K562 (cell line): ENCODE measurements at regions not wholly inside any gene's neighbourhood (a gene's known extent, or its start where the extent isn't known, plus 50 kb on each side); places are given as distances from the start of the nearest gene placed in this dataset.
A peak's percentile ranks its signal among the peaks of the same experiment; 100 is the strongest.

Source experiments
- ATAC-seq: fragments of 200-7000 bp; cut with Tn5 transposase; 3 replicates; pipeline ENCODE4 v1.9.1; 2020; ENCODE audit warnings: moderate library complexity
- BruUV-seq: library from RNA; stranded (reverse); fragments of 400-500 nt; replicated peaks from 2 replicates; lab custom pipeline; 2021; lab: Mats Ljungman, UMichigan
- CTCF ChIA-PET: fragments of 300-600 bp; formaldehyde crosslinking; extraction: SDS; loops from one replicate; lab custom pipeline; 2021; ENCODE audit warnings: low intra/inter-chr PET ratio; lab: Yijun Ruan, JAX
- POLR2A ChIA-PET: fragments of 300-600, 350-650 bp; sonication (Branson Sonifier 250); formaldehyde crosslinking; extraction: SDS; loops from one replicate; lab custom pipeline; 2021; ENCODE audit warnings: antibody characterized with exemption, inconsistent platforms; lab: Yijun Ruan, JAX
- DNase-seq, 4 experiments: peaks; one replicate each; pipeline versions ENCODE4 v3.0.0 to v3.0.0-alpha.2; 2011 to 2018; ENCODE audit warnings: low spot score in 3 of 4, mixed read lengths in 3 of 4; ENCODE audit errors: extremely low read depth in 1 of 4
- FAIRE-seq: peaks from 2 replicates; lab custom pipeline; 2011; peaks lifted over from hg19 to GRCh38; lab: Jason Lieb, UNC
- H2AFZ ChIP-seq: 2 replicates; pipeline ENCODE4 v1.6.0; 2011; ENCODE audit warnings: low read depth, low read length, control low read depth, inconsistent platforms
- H3K27ac ChIP-seq: fragments of 200-600 bp; 3 replicates; pipeline ENCODE4 v1.8.0; 2011; ENCODE audit warnings: low read depth, mild to moderate bottlenecking, control low read depth, inconsistent platforms, low read length, moderate library complexity, mixed read lengths; ENCODE audit errors: extremely low read depth
- H3K27me3 ChIP-seq, 2 experiments: fragments of 300-600 bp in 1 of 2; 2 replicates in 1 of 2; 3 replicates in 1 of 2; pipeline versions ENCODE4 v1.6.0 to v1.8.0; 2011; ENCODE audit warnings: inconsistent platforms in 2 of 2, low read length in 2 of 2, mild to moderate bottlenecking in 1 of 2, mixed read lengths in 1 of 2, moderate library complexity in 1 of 2; ENCODE audit not compliant: control insufficient read depth in 2 of 2, insufficient read depth in 2 of 2
- H3K36me3 ChIP-seq: fragments of 300-600 bp; 3 replicates; pipeline ENCODE4 v1.8.0; 2011; ENCODE audit warnings: mild to moderate bottlenecking, low read length, inconsistent platforms; ENCODE audit not compliant: control insufficient read depth, insufficient read depth
- H3K4me1 ChIP-seq, 2 experiments: fragments of 200-600 bp in 1 of 2; replicated peaks in 1 of 2; 2 replicates in 1 of 2; 3 replicates in 1 of 2; pipeline versions ENCODE4 v1.5.1 to v1.8.0; 2011; ENCODE audit warnings: inconsistent platforms in 2 of 2, low read length in 2 of 2, mild to moderate bottlenecking in 1 of 2, mixed read lengths in 1 of 2, moderate library complexity in 1 of 2; ENCODE audit not compliant: control insufficient read depth in 2 of 2, insufficient read depth in 2 of 2
- H3K4me2 ChIP-seq: 2 replicates; pipeline ENCODE4 v1.6.1; 2011; ENCODE audit warnings: low read length, control low read depth, inconsistent platforms, mixed read lengths; ENCODE audit not compliant: insufficient read depth
- H3K4me3 ChIP-seq: fragments of 200-600 bp; sonication (generic), shearing (Covaris generic); 2 replicates; pipeline ENCODE4 v1.5.1; 2016; ENCODE audit warnings: control low read depth, inconsistent platforms
- H3K79me2 ChIP-seq: fragments of 200-600 bp; 3 replicates; pipeline ENCODE4 v1.8.0; 2011; ENCODE audit warnings: low read length, inconsistent platforms; ENCODE audit not compliant: control insufficient read depth, insufficient read depth
- H3K9ac ChIP-seq, 2 experiments: 2 replicates each; pipeline versions ENCODE4 v1.6.0 to v1.6.1; 2011; ENCODE audit warnings: low read depth in 2 of 2, low read length in 2 of 2, control low read depth in 1 of 2, inconsistent platforms in 1 of 2, mild to moderate bottlenecking in 1 of 2, mixed read lengths in 1 of 2; ENCODE audit not compliant: insufficient read depth in 1 of 2
- H3K9me1 ChIP-seq: one replicate; pipeline ENCODE4 v1.6.0; 2011; ENCODE audit warnings: inconsistent platforms, mild to moderate bottlenecking, low read length, moderate library complexity; ENCODE audit not compliant: control insufficient read depth, insufficient read depth
- H3K9me3 ChIP-seq: replicated peaks from 2 replicates; pipeline ENCODE4 v1.5.1; 2011; ENCODE audit warnings: low read depth, low read length, inconsistent platforms; ENCODE audit not compliant: control insufficient read depth, insufficient read depth
- H4K20me1 ChIP-seq: replicated peaks from 2 replicates; pipeline ENCODE4 v1.6.1; 2011; ENCODE audit warnings: low read length, inconsistent platforms, mixed read lengths; ENCODE audit not compliant: control insufficient read depth, insufficient read depth
- ATF1 ChIP-seq, 2 experiments: fragments of 450-650 bp in 1 of 2; IDR thresholded peaks; 2 replicates each; pipeline ENCODE4 v1.6.1; 2016; ENCODE audit warnings: missing compliant biosample characterization in 1 of 2, missing genetic modification characterization in 1 of 2
- ELF2 ChIP-seq: fragments of 250-450 bp; sonication (Bioruptor Pico); IDR thresholded peaks from 2 replicates; pipeline ENCODE4 v1.5.0; 2021; ENCODE audit warnings: mild to moderate bottlenecking
- ELF4 ChIP-seq: fragments of 450-650 bp; formaldehyde crosslinking; IDR thresholded peaks from 2 replicates; pipeline ENCODE4 v1.4.0; 2022; ENCODE audit warnings: missing genetic modification characterization
- LEF1 ChIP-seq: fragments of 450-650 bp; IDR thresholded peaks from 2 replicates; pipeline ENCODE4 v1.6.1; 2016; ENCODE audit warnings: mild to moderate bottlenecking
- POLR2G ChIP-seq: fragments of 200-400 bp; formaldehyde crosslinking; IDR thresholded peaks from 2 replicates; pipeline ENCODE4 v1.6.1; 2017; ENCODE audit warnings: low read depth, mild to moderate bottlenecking, antibody characterized with exemption, low read length, moderate library complexity
- SIX5 ChIP-seq, 2 experiments: IDR thresholded peaks; 2 replicates each; pipeline ENCODE4 v1.6.1; 2011; ENCODE audit warnings: low read length in 2 of 2, borderline replicate concordance in 1 of 2, low read depth in 1 of 2, mild to moderate bottlenecking in 1 of 2, moderate library complexity in 1 of 2; ENCODE audit not compliant: insufficient read depth in 1 of 2
- ZNF124 ChIP-seq: sonication (generic); formaldehyde crosslinking; IDR thresholded peaks from 2 replicates; pipeline ENCODE4 v1.8.1; 2022; ENCODE audit warnings: missing genetic modification reagents
- ZNF197 ChIP-seq: fragments of 200-800 bp; sonication (Bioruptor generic); IDR thresholded peaks from 2 replicates; pipeline ENCODE4 v1.6.1; 2016; ENCODE audit warnings: low read depth, missing genetic modification characterization, missing compliant biosample characterization
- WGBS: fragments of 100-300 bp; shearing (Covaris generic); methylation state at CpG from one replicate; pipeline ENCODE4 v1.1.6; 2016; ENCODE audit warnings: low coverage, mixed read lengths; ENCODE audit not compliant: insufficient coverage; ENCODE audit errors: missing lambda C conversion rate; 5-methylcytosine and 5-hydroxymethylcytosine counted together
- in situ Hi-C: fragments of 300-500 bp; cut with MboI; formaldehyde crosslinking; loops from 4 replicates; pipeline ENCODE4 v1.15.0; 2018; ENCODE audit warnings: inconsistent platforms, mixed read lengths
- intact Hi-C: fragments of 100-400 bp; cut with micrococcal nuclease; formaldehyde crosslinking; loops from 2 replicates; pipeline ENCODE4 v1.14.2; 2022
- TF ChIP-seq, protein P1 (sequence below): fragments of 250-450 bp; sonication (Bioruptor Pico); IDR thresholded peaks from 2 replicates; pipeline ENCODE4 v1.4.0; 2020; ENCODE audit warnings: mild to moderate bottlenecking, moderate library complexity

DNA sequence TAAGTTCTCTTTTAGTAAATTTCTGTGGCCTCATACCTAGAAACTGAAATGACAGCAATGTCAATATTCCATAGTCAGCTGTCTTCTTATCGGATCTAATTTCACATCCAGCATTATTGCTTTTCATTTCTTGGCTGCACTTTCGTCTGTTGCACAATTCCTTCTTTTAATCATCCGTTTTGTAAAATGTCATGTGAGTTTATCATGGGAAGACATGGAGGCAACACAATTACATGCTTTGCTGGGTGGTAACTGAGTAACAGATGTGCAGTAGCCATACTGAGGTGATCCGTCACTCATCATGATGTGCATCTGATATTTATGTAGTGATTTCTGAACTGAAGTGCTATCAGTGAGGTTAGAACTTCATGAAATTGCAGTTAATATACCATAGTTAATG, 68.3 kb upstream of the SLC7A11 start:
- BruUV-seq: no TSS peak
- Histone ChIP-seq H3K4me2 (no peak overlapping the region), H3K27me3 (no peaks in the 10 kb centered on the region), H3K36me3 (no peaks in the 10 kb centered on the region), H3K4me3 (no peak overlapping the region), H4K20me1 (no peaks in the 10 kb centered on the region), H3K27ac (no peak overlapping the region), H3K9ac (no peak overlapping the region), H3K9me3 (no peaks in the 10 kb centered on the region), H3K79me2 (no peaks in the 10 kb centered on the region), H3K9me1 (no peaks in the 10 kb centered on the region), H3K4me1 (peaks cover 0 to 3% of the 10 kb centered on the region in 2 experiments; a peak in 1 of 5 replicates), H2AFZ (0 out of 2 replicates have a peak overlapping the region, but pooled peaks have one; percentile 5)
- no peak for FAIRE-seq
- no peak for ATAC-seq
- POLR2A ChIA-PET: no interaction called here
- no peak for TF ChIP-seq ZNF197 (CRISPR knock-in tag)
- no peak for TF ChIP-seq ELF4 (CRISPR knock-in tag)
- 20% methylated on average over 4 of the region's 4 CpGs for WGBS
- intact Hi-C loops: no loop called here
- in situ Hi-C loops: no loop called here
- DNase-seq: no peak
- CTCF ChIA-PET: no interaction called here

DNA sequence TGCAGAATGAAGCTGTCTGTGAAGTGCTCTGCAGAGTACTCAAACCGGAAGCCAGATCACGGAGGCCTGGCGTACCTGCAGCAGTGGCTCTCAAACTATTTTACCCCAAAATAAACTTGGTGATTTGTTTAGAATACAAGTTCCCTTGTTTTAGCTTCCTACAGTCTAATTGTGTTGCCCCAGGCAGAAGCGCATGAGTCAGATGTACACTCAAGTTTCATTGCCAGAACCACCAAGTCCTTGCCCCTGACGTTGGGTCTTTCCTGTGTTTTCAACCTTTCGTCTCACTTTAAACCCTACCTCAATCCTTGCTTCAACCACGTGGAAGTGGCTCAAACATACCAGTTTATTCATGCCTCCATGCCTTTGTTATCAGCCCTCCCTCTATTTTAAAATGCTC, 66.2 kb upstream of the SLC7A11 start:
- CTCF ChIA-PET: no interaction called here
- intact Hi-C loops (no loop called here), in situ Hi-C loops (no loop called here)
- Histone ChIP-seq H3K79me2 (no peaks in the 10 kb centered on the region), H3K4me2 (peak overlapping the region; percentile 2; the same call in 1 of the 2 replicates), H3K9ac (no peak overlapping the region), H4K20me1 (no peaks in the 10 kb centered on the region), H3K36me3 (no peaks in the 10 kb centered on the region), H3K9me3 (no peaks in the 10 kb centered on the region), H3K9me1 (no peaks in the 10 kb centered on the region), H3K27ac (no peak overlapping the region), H3K4me1 (peaks cover 0 to 3% of the 10 kb centered on the region in 2 experiments; a peak in 1 of 5 replicates), H2AFZ (peak overlapping the region; percentile 76), H3K4me3 (no peak overlapping the region), H3K27me3 (no peaks in the 10 kb centered on the region)
- peak; percentile 46; the same call in 2 of the 3 replicates for ATAC-seq
- 36% methylated on average over 7 of the region's 7 CpGs for WGBS
- FAIRE-seq: peak; percentile 44
- DNase-seq: no peak
- BruUV-seq: no TSS peak
- POLR2A ChIA-PET: interaction anchor here (1.0 kb wide), 2 partner anchors 21 to 66 kb away, joined by 3 read pairs; partner anchors contain the start of gene SLC7A11
- TF ChIP-seq LEF1: no peak
- TF ChIP-seq ZNF124 (CRISPR knock-in tag): no peak
- TF ChIP-seq SIX5 (IDR thresholded peaks at IDR 0.05; ENCODE audit: borderline replicate concordance in 1 of 2, insufficient read depth in 1 of 2, low read depth in 1 of 2, low read length in 2 of 2): no peak
- TF ChIP-seq POLR2G: no peak
- TF ChIP-seq, protein P1, sequence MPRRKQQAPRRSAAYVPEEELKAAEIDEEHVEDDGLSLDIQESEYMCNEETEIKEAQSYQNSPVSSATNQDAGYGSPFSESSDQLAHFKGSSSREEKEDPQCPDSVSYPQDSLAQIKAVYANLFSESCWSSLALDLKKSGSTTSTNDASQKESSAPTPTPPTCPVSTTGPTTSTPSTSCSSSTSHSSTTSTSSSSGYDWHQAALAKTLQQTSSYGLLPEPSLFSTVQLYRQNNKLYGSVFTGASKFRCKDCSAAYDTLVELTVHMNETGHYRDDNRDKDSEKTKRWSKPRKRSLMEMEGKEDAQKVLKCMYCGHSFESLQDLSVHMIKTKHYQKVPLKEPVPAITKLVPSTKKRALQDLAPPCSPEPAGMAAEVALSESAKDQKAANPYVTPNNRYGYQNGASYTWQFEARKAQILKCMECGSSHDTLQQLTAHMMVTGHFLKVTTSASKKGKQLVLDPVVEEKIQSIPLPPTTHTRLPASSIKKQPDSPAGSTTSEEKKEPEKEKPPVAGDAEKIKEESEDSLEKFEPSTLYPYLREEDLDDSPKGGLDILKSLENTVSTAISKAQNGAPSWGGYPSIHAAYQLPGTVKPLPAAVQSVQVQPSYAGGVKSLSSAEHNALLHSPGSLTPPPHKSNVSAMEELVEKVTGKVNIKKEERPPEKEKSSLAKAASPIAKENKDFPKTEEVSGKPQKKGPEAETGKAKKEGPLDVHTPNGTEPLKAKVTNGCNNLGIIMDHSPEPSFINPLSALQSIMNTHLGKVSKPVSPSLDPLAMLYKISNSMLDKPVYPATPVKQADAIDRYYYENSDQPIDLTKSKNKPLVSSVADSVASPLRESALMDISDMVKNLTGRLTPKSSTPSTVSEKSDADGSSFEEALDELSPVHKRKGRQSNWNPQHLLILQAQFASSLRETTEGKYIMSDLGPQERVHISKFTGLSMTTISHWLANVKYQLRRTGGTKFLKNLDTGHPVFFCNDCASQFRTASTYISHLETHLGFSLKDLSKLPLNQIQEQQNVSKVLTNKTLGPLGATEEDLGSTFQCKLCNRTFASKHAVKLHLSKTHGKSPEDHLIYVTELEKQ (CRISPR knock-in tag): no peak
- TF ChIP-seq ATF1 (CRISPR knock-in tag; IDR thresholded peaks at IDR 0.05): no peak
- TF ChIP-seq ATF1 (tag; IDR thresholded peaks at IDR 0.05): no peak
- TF ChIP-seq ELF2 (CRISPR knock-in tag): no peak
